Loucy (cell line): ENCODE measurements at regions not wholly inside any gene's neighbourhood (a gene's known extent, or its start where the extent isn't known, plus 50 kb on each side); places are given as distances from the start of the nearest gene placed in this dataset.
A peak's percentile ranks its signal among the peaks of the same experiment; 100 is the strongest.

Experiments
- H2AFZ ChIP-seq: fragments of 200-600 bp; sonication (generic); 2 replicates; pipeline ENCODE4 v1.6.0; 2016; ENCODE audit warnings: antibody characterized with exemption, mild to moderate bottlenecking, low read length, moderate library complexity
- H3F3A ChIP-seq: fragments of 200-600 bp; 2 replicates; pipeline ENCODE4 v1.6.0; 2016; ENCODE audit warnings: antibody characterized with exemption, low read depth, mild to moderate bottlenecking
- H3K27me3 ChIP-seq: fragments of 200-600 bp; sonication (generic); 2 replicates; pipeline ENCODE4 v1.6.1; 2014; ENCODE audit warnings: low read length, mild to moderate bottlenecking; ENCODE audit not compliant: insufficient read depth, poor library complexity, severe bottlenecking
- H3K36me3 ChIP-seq: fragments of 200-600 bp; sonication (generic); 2 replicates; pipeline ENCODE4 v1.6.1; 2016; ENCODE audit warnings: low read length; ENCODE audit not compliant: insufficient read depth
- H3K4me1 ChIP-seq: fragments of 200-600 bp; sonication (generic); 2 replicates; pipeline ENCODE4 v1.5.1; 2014; ENCODE audit warnings: low read length, mild to moderate bottlenecking; ENCODE audit not compliant: insufficient read depth, poor library complexity, severe bottlenecking
- H3K4me2 ChIP-seq: fragments of 200-600 bp; sonication (generic); 2 replicates; pipeline ENCODE4 v1.6.0; 2014; ENCODE audit warnings: antibody characterized with exemption, low read length, low read depth, mild to moderate bottlenecking; ENCODE audit not compliant: poor library complexity, severe bottlenecking
- H3K4me3 ChIP-seq: fragments of 200-600 bp; sonication (generic); 2 replicates; pipeline ENCODE4 v1.5.1; 2014; ENCODE audit warnings: low read length, mild to moderate bottlenecking, mixed read lengths; ENCODE audit not compliant: poor library complexity, severe bottlenecking
- H3K79me2 ChIP-seq: fragments of 200-600 bp; sonication (generic); 2 replicates; pipeline ENCODE4 v1.6.1; 2014; ENCODE audit warnings: low read length; ENCODE audit not compliant: insufficient read depth
- H3K9ac ChIP-seq: fragments of 200-600 bp; sonication (generic); 2 replicates; pipeline ENCODE4 v1.6.0; 2014; ENCODE audit warnings: mild to moderate bottlenecking, low read depth, low read length, moderate library complexity; ENCODE audit not compliant: poor library complexity, severe bottlenecking
- H3K9me2 ChIP-seq: fragments of 200-600 bp; sonication (generic); replicated peaks from 2 replicates; pipeline ENCODE4 v1.6.1; 2016; ENCODE audit warnings: low read depth, low read length, mixed read lengths
- H3K9me3 ChIP-seq: fragments of 200-600 bp; sonication (generic); 2 replicates; pipeline ENCODE4 v1.6.1; 2014; ENCODE audit warnings: mild to moderate bottlenecking, antibody characterized with exemption, low read length, low read depth; ENCODE audit not compliant: insufficient read depth
- H4K20me1 ChIP-seq: fragments of 200-600 bp; sonication (generic); 2 replicates; pipeline ENCODE4 v1.6.0; 2014; ENCODE audit warnings: antibody characterized with exemption, low read length, mild to moderate bottlenecking; ENCODE audit not compliant: insufficient read depth, poor library complexity, severe bottlenecking
- CTCF ChIP-seq: fragments of 200-600 bp; sonication (generic); conservative IDR thresholded peaks from 2 replicates; pipeline ENCODE4 v1.5.1; 2014; ENCODE audit warnings: mild to moderate bottlenecking, antibody characterized with exemption, low read length
- EZH2phosphoT487 ChIP-seq: fragments of 200-600 bp; IDR thresholded peaks from 2 replicates; pipeline ENCODE4 v1.6.1; 2018; ENCODE audit warnings: antibody characterized with exemption, mild to moderate bottlenecking, moderate library complexity, borderline replicate concordance

- no peak overlapping the region for H3K9ac ChIP-seq
- H3K9me3 ChIP-seq, result no peaks in the 10 kb centered on the region
- H3F3A ChIP-seq, result no peaks in the 10 kb centered on the region
- no peaks in the 10 kb centered on the region for H4K20me1 ChIP-seq
- no peaks in the 10 kb centered on the region for H3K36me3 ChIP-seq
- no peak overlapping the region for H3K4me2 ChIP-seq
- H3K4me1 ChIP-seq, result peaks cover 2% of the 10 kb centered on the region
- TF ChIP-seq CTCF (no peak), EZH2phosphoT487 (no peak)
- H3K27me3 ChIP-seq, result no peaks in the 10 kb centered on the region
- no peaks in the 10 kb centered on the region for H3K9me2 ChIP-seq
- H3K4me3 ChIP-seq, result no peak overlapping the region
- H3K79me2 ChIP-seq, result no peaks in the 10 kb centered on the region
- 0 out of 2 replicates have a peak overlapping the region, but pooled peaks have one; percentile 25 for H2AFZ ChIP-seq
These were observed 90.3 kb downstream of the SNX5 start for GRCh38 chr20:17878069-17878911.

- Histone ChIP-seq H3K9ac (no peak overlapping the region), H2AFZ (no peak overlapping the region), H3K9me2 (no peaks in the 10 kb centered on the region), H3F3A (no peaks in the 10 kb centered on the region), H3K27me3 (no peaks in the 10 kb centered on the region), H3K36me3 (no peaks in the 10 kb centered on the region), H3K4me2 (no peak overlapping the region), H3K4me1 (peaks cover 2% of the 10 kb centered on the region), H4K20me1 (no peaks in the 10 kb centered on the region), H3K9me3 (no peaks in the 10 kb centered on the region), H3K4me3 (no peak overlapping the region), H3K79me2 (no peaks in the 10 kb centered on the region)
- TF ChIP-seq CTCF (no peak), EZH2phosphoT487 (no peak)
These were observed 92.6 kb downstream of the SNX5 start for GRCh38 chr20:17875981-17876385.

GRCh38 chr20:17875106-17875980 is 93.3 kb downstream of the SNX5 start:
- TF ChIP-seq CTCF, result no peak
- no peak for TF ChIP-seq EZH2phosphoT487
- H3K9me2 ChIP-seq, result no peaks in the 10 kb centered on the region
- H3K79me2 ChIP-seq, result no peaks in the 10 kb centered on the region
- H3K9ac ChIP-seq, result no peak overlapping the region
- H3K4me3 ChIP-seq, result no peak overlapping the region
- no peaks in the 10 kb centered on the region for H3K27me3 ChIP-seq
- H3K36me3 ChIP-seq, result no peaks in the 10 kb centered on the region
- H3K4me1 ChIP-seq, result peaks cover 2% of the 10 kb centered on the region
- H3K4me2 ChIP-seq, result no peak overlapping the region
- no peaks in the 10 kb centered on the region for H3K9me3 ChIP-seq
- no peak overlapping the region for H2AFZ ChIP-seq
- no peaks in the 10 kb centered on the region for H3F3A ChIP-seq
- H4K20me1 ChIP-seq, result no peaks in the 10 kb centered on the region
